ENCODE measurements at regions not wholly inside any gene's neighbourhood (a gene's known extent, or its start where the extent isn't known, plus 50 kb on each side); places are given as distances from the start of the nearest gene placed in this dataset.

DNA sequence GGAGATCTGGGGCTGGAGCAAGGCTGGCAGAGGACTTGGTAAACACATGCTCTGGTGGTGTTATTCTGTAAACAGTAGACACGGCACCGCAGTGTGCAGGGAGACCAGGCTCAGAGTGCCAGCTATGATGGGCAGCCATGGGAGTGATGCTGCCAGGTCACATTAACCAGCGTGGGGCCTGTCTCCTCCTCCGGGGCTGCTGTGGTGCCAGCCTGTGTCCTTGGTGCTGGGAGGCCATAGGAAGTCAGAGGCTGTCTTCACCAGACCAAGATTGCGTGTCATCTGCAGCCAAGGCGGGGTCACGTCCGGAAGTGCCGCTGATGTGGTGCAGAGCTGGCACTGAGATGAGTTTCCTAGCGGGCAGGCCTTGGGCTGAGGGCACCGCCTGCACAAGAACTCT is 236.0 kb downstream of the GLRX3 start:
- no peak for DNase-seq

- DNase-seq: no peak
These were observed 236.7 kb downstream of the GLRX3 start for GRCh38 chr10:130372866-130373265.

GRCh38 chr10:130377986-130378540 is 241.9 kb downstream of the GLRX3 start:
- no peak for DNase-seq

DNA sequence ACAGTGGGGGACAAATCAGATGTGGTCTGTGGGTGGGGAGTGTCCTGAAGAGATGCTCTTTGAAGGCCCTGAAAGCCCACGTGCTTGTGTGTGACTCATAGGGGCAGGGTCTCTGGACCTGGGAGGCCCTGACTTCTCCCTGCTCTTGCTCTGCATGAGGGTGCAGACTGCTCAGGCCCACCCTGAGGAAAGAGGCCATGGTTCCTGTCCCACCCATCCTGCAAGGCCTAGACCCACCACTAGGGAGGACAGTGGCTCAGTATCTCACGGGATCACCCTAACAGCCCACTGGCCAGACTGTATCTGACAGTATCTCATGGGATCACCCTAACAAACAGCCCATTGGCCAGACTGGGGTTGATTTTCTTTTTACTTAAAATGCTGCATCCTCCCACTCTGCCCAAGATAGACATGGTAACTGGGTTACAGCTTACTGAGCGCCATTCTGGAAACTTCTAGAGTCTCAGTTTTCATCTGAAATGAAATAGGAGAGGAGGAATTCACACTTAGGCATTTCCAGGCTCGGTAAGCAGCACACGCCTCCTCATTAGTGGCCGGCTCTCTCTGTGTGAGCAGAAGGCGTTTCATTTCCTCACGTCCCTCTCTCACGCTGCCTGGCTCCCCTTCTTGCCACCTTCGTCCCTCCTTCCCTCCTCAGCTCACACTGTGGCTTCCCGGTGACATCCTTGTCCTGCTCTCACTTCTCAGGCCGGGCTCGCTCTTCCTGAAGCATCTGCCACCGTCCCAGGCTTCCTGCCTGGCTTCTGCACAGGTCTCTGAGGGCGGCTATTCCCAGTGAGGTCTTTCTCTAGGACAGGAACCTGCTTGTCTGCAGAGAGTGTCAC is 242.6 kb downstream of the GLRX3 start:
- DNase-seq: no peak

- DNase-seq: no peak
These were observed 243.9 kb downstream of the GLRX3 start for GRCh38 chr10:130380056-130380455.

- DNase-seq: no peak
These were observed 245.8 kb downstream of the GLRX3 start for GRCh38 chr10:130382031-130382430.

- DNase-seq: no peak
These were observed 251.9 kb downstream of the GLRX3 start for GRCh38 chr10:130387936-130388580.

- DNase-seq: no peak
These were observed 252.6 kb downstream of the GLRX3 start for GRCh38 chr10:130388746-130389145.

GRCh38 chr10:130389906-130390305 is 253.7 kb downstream of the GLRX3 start:
- DNase-seq: no peak

DNA sequence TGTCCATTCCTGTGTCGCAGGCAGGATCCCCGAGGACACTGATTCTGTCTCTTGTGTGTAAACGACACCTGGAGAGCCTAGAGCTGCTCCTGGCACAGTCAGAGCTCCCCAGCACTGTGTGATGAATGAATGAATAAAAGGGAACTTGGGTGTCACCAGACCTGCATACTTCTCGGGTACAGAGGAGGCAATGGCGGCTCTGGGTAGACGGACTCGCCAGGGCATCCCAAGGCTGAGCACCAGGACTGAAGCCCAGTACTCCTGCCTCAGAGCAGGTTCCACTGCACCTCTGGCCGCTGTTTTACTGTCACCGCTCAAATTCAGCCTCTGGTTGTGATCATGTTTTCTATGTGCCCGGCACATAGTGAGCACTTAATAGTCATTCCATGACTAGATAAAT is 255.8 kb downstream of the GLRX3 start:
- no peak for DNase-seq

- DNase-seq: no peak
These were observed 257.2 kb downstream of the GLRX3 start for GRCh38 chr10:130393342-130393741.

GRCh38 chr10:130394832-130395231 is 258.6 kb downstream of the GLRX3 start:
- DNase-seq: no peak

DNA sequence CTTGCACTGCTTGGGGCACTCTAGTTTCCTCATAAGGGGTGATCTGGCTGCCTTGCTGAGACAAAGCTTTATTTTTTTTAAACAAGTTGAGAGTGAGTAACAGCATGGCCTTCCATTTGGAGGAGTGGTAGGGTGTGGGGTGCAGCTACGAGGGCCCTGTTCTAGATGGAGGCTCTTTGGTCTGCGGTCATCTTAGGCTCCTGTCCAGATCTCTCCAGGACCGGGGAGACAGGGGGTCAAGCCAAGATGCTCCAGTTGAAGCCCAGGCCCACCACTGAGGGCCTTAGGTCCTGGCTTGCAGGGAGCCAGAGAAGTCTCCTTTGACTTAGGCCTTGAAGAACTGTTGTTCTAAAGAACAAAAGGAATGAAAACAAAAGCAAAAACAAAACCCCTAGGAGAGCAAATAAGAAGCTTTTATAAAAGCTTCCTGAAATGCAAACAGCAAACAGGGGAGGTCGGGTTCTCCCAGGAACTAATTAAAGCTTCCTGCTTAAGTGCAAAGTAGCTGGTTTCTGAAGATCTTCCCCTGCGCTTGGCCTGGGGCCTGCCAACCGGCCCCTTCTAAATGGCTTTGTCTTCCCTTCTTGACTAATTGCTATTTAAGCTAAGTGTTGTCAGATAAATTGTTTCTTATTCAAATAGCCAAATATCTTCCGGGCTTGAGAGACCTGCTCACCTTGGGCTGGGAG is 259.2 kb downstream of the GLRX3 start:
- no peak for DNase-seq

DNA sequence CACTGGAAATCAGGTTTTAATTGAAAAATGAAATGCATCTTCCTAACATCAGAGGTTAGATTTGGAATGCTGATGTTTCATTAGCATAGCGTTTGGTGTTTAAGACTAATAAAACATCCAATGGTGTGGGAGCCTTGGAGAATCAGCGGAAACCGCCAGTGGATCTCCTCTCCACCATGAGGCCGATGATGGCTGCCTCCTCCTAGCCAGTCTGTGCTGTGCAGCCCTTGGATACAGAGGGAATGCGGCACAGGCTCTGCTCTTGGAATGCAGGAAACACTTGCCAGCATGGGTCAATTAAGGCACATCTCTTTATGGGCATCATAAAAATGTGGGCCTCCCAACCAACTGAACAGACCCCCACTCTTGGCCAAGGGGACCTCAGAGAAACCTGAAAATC is 259.9 kb downstream of the GLRX3 start:
- no peak for DNase-seq

DNA sequence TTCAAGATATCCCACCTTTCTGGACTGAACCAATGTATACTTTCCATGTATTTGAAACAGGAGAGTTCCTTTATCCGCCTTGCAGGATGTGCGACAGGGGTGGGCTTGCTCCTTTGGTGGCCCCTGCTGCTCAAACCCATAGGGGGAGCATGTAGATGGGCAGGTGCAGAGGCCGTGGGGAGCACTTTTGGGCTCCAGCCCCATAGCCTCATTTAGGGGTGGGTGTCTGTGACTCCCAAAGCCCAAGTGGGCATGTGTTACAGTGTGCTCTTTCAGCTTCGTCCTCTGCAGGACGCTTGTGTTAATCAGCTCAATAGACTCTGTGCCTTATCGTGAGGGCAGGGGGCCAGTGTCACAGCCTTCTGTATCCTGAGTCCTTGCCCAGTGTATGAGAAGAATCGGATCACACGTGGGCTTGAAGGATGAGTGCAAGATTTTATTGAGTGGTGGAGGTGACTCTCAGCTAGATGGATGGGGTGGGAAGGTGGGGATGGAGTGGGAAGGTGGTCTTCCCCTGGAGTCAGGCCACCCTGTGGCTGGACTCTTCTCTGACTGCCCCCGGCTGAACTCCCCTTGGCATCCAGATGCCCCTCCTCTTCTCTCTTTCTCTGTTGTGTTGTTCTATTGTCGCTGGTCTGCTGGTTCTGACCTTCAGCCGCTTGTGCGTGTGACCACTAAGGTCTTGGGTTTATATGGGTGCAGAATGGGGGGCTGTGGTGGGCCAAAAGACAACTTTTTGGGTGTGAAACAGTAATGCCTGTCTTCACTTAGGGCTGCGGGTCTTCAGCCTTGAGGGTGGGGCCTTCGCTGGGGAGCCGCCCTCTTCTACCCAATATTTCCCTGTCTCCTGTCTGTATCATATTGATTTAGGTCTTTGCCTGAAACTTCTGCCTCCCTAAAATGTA is 262.2 kb downstream of the GLRX3 start:
- no peak for DNase-seq

- DNase-seq: no peak
These were observed 263.3 kb downstream of the GLRX3 start for GRCh38 chr10:130399425-130399950.

DNA sequence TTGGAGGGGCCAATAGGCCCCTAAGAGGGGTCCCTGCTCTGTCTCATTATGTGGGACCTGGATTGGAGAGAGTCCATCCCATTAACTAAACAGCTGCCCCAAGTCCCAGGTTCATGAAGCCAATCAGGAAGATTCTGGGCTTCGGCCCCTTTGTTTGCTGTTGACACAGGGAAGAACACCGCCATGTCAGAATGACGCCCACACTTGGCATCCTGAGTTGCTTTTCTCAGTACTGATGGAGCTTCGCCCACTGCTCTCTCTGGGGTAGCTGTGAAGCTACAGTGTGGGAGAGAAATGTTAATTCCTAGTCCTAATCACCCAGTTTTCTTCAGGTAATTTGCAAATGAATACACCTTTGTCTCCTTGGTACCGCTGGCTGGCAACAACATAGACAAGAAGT is 264.7 kb downstream of the GLRX3 start:
- DNase-seq: no peak

GRCh38 chr10:130401860-130402765 is 265.9 kb downstream of the GLRX3 start:
- DNase-seq: no peak

- no peak for DNase-seq
These were observed 267.2 kb downstream of the GLRX3 start for GRCh38 chr10:130403153-130404075.

GRCh38 chr10:130404476-130405055 is 268.4 kb downstream of the GLRX3 start:
- no peak for DNase-seq
